ENCODE measurements at regions not wholly inside any gene's neighbourhood (a gene's known extent, or its start where the extent isn't known, plus 50 kb on each side); places are given as distances from the start of the nearest gene placed in this dataset.

- ATAC-seq: peak; percentile 68
- intact Hi-C loops (cut with micrococcal nuclease): loop anchor here (2.0 to 10.0 kb wide), 5 partner anchors 282 to 1252 kb away; no protein-coding TSS in a partner anchor
- POLR2A ChIA-PET (ENCODE audit: unreplicated experiment): no interaction called here
- no peak overlapping the region for H3K4me2 ChIP-seq (ENCODE audit: low read length)
- no peaks in the 10 kb centered on the region for H3K9me3 ChIP-seq (ENCODE audit: low read length)
- H3K9ac ChIP-seq (ENCODE audit: low read length): no peak overlapping the region
- H2AFZ ChIP-seq (ENCODE audit: low read length): no peak overlapping the region
- BruUV-seq (replicated peaks): no TSS peak
- no peaks in the 10 kb centered on the region for H3K9me2 ChIP-seq (replicated peaks; ENCODE audit: low read length)
- H3K27ac ChIP-seq (ENCODE audit: low read length): no peak overlapping the region
- no peaks in the 10 kb centered on the region for H3K79me2 ChIP-seq (ENCODE audit: low read length)
- H3K27me3 ChIP-seq (ENCODE audit: low read length): no peaks in the 10 kb centered on the region
- no peak for TF ChIP-seq EZH2 (IDR thresholded peaks at IDR 0.05; ENCODE audit: low read length, unreplicated experiment)
- no peak for TF ChIP-seq EZH2phosphoT487 (IDR thresholded peaks at IDR 0.05; ENCODE audit: borderline replicate concordance, low read length)
- TF ChIP-seq CTCF (conservative IDR thresholded peaks at IDR 0.05; ENCODE audit: low read depth, low read length): peak; percentile 54
- CTCF ChIA-PET: interaction anchor here (1.0 kb wide), 1 partner anchor 282 kb away, joined by 4 read pairs; no protein-coding TSS in a partner anchor
- H3F3A ChIP-seq (ENCODE audit: low read length, unreplicated experiment): no peaks in the 10 kb centered on the region
- H3K4me1 ChIP-seq (ENCODE audit: insufficient read depth, low read length): no peaks in the 10 kb centered on the region
- DNase-seq: peak; percentile 37
- no peaks in the 10 kb centered on the region for H3K36me3 ChIP-seq (ENCODE audit: low read depth, low read length)
- no peaks in the 10 kb centered on the region for H4K20me1 ChIP-seq (ENCODE audit: low read length)
- no peak overlapping the region for H3K4me3 ChIP-seq (ENCODE audit: low read length)
Observed at GRCh38 chr18:41096504-41096903, 858.5 kb upstream of the PIK3C3 start.

GRCh38 chr18:41077076-41077475 lies 878.0 kb upstream of the PIK3C3 start:
- ChIA-PET CTCF (no interaction called here), POLR2A (ENCODE audit: unreplicated experiment) (no interaction called here)
- Histone ChIP-seq H4K20me1 (ENCODE audit: low read length) (no peaks in the 10 kb centered on the region), H3K4me1 (ENCODE audit: insufficient read depth, low read length) (peaks cover 42% of the 10 kb centered on the region), H3K4me2 (ENCODE audit: low read length) (no peak overlapping the region), H3K27ac (ENCODE audit: low read length) (0 out of 2 replicates have a peak overlapping the region, but pooled peaks have one; percentile 11), H3F3A (ENCODE audit: low read length, unreplicated experiment) (no peaks in the 10 kb centered on the region), H3K79me2 (ENCODE audit: low read length) (no peaks in the 10 kb centered on the region), H3K9ac (ENCODE audit: low read length) (no peak overlapping the region), H3K9me2 (replicated peaks; ENCODE audit: low read length) (no peaks in the 10 kb centered on the region), H3K9me3 (ENCODE audit: low read length) (no peaks in the 10 kb centered on the region), H3K36me3 (ENCODE audit: low read depth, low read length) (no peaks in the 10 kb centered on the region), H3K4me3 (ENCODE audit: low read length) (no peak overlapping the region), H3K27me3 (ENCODE audit: low read length) (no peaks in the 10 kb centered on the region), H2AFZ (ENCODE audit: low read length) (no peak overlapping the region)
- intact Hi-C loops (cut with micrococcal nuclease): no loop called here
- no TSS peak for BruUV-seq (replicated peaks)
- peak; percentile 46 for DNase-seq
- TF ChIP-seq CTCF (conservative IDR thresholded peaks at IDR 0.05; ENCODE audit: low read depth, low read length) (no peak), EZH2phosphoT487 (IDR thresholded peaks at IDR 0.05; ENCODE audit: borderline replicate concordance, low read length) (no peak), EZH2 (IDR thresholded peaks at IDR 0.05; ENCODE audit: low read length, unreplicated experiment) (no peak)
- no peak for ATAC-seq

GRCh38 chr18:41075212-41075611 lies 879.8 kb upstream of the PIK3C3 start:
- Histone ChIP-seq H3K27me3 (ENCODE audit: low read length) (no peaks in the 10 kb centered on the region), H3K36me3 (ENCODE audit: low read depth, low read length) (no peaks in the 10 kb centered on the region), H3K4me2 (ENCODE audit: low read length) (peak overlapping the region; percentile 29; the same call in 1 of the 2 replicates), H3K9me2 (replicated peaks; ENCODE audit: low read length) (no peaks in the 10 kb centered on the region), H3K27ac (ENCODE audit: low read length) (peak overlapping the region; percentile 83), H3K4me1 (ENCODE audit: insufficient read depth, low read length) (peaks cover 42% of the 10 kb centered on the region), H3K9me3 (ENCODE audit: low read length) (no peaks in the 10 kb centered on the region), H4K20me1 (ENCODE audit: low read length) (no peaks in the 10 kb centered on the region), H2AFZ (ENCODE audit: low read length) (no peak overlapping the region), H3K9ac (ENCODE audit: low read length) (0 out of 2 replicates have a peak overlapping the region, but pooled peaks have one; percentile 26), H3F3A (ENCODE audit: low read length, unreplicated experiment) (no peaks in the 10 kb centered on the region), H3K4me3 (ENCODE audit: low read length) (no peak overlapping the region), H3K79me2 (ENCODE audit: low read length) (no peaks in the 10 kb centered on the region)
- CTCF ChIA-PET: no interaction called here
- POLR2A ChIA-PET (ENCODE audit: unreplicated experiment): no interaction called here
- TF ChIP-seq EZH2phosphoT487 (IDR thresholded peaks at IDR 0.05; ENCODE audit: borderline replicate concordance, low read length) (no peak), EZH2 (IDR thresholded peaks at IDR 0.05; ENCODE audit: low read length, unreplicated experiment) (no peak), CTCF (conservative IDR thresholded peaks at IDR 0.05; ENCODE audit: low read depth, low read length) (no peak)
- no TSS peak for BruUV-seq (replicated peaks)
- DNase-seq: peak; percentile 67
- intact Hi-C loops (cut with micrococcal nuclease): no loop called here
- ATAC-seq: peak; percentile 70
